Breast epithelium (tissue), 4 donors: ENCODE measurements at regions not wholly inside any gene's neighbourhood (a gene's known extent, or its start where the extent isn't known, plus 50 kb on each side); places are given as distances from the start of the nearest gene placed in this dataset.

ENCODE experiments used
- DNase-seq, 2 donors: peaks; one replicate each; pipeline ENCODE4 v3.0.0-alpha.2; 2019; ENCODE audit warnings: low spot score in 2 of 2
- H3K27ac ChIP-seq, 2 donors: fragments of 200-600 bp; sonication (generic) in 1 of 2; one replicate each; pipeline ENCODE4 v1.5.1; 2016 to 2019; ENCODE audit warnings: mild to moderate bottlenecking in 1 of 2
- H3K27me3 ChIP-seq, 2 donors: fragments of 200-600 bp; sonication (generic) in 1 of 2; one replicate each; pipeline versions ENCODE4 v1.5.1 to v1.6.0; 2017 to 2019; ENCODE audit warnings: control low read depth in 1 of 2, mild to moderate bottlenecking in 1 of 2
- H3K36me3 ChIP-seq: fragments of 200-600 bp; one replicate; pipeline ENCODE4 v1.5.1; 2019
- H3K4me1 ChIP-seq, 2 donors: fragments of 200-600 bp; sonication (generic); one replicate each; pipeline ENCODE4 v1.5.1; 2016 to 2019; ENCODE audit warnings: control low read depth in 1 of 2
- H3K4me3 ChIP-seq, 3 donors: fragments of 200-600 bp; sonication (generic); 1 replicate in 2 of 3; 2 replicates in 1 of 3; pipeline ENCODE4 v1.5.1; 2016 to 2019; ENCODE audit warnings: mild to moderate bottlenecking in 3 of 3, moderate library complexity in 2 of 3
- H3K9me3 ChIP-seq, 2 donors: fragments of 200-600 bp; sonication (generic) in 1 of 2; one replicate each; pipeline ENCODE4 v1.5.1; 2016 to 2019; ENCODE audit warnings: control low read depth in 1 of 2
- POLR2A ChIP-seq: fragments of 450-650 bp; IDR thresholded peaks from one replicate; pipeline ENCODE4 v1.6.1; 2016; ENCODE audit warnings: antibody characterized with exemption, mild to moderate bottlenecking, moderate library complexity
- POLR2AphosphoS5 ChIP-seq, 3 donors: sonication (generic); formaldehyde crosslinking; IDR thresholded peaks; one replicate each; pipeline ENCODE4 v1.6.1; 2017; ENCODE audit warnings: antibody characterized with exemption in 3 of 3
- intact Hi-C: fragments of 100-400 bp; cut with DNase I; formaldehyde crosslinking; loops from one replicate; pipeline ENCODE4 v1.15.1; 2023; ENCODE audit warnings: low total_unique reads
- TF ChIP-seq, protein P1 (sequence below), 3 donors: fragments of 450-650 bp; IDR thresholded peaks; one replicate each; pipeline ENCODE4 v1.5.1; 2016 to 2017; ENCODE audit warnings: antibody characterized with exemption in 3 of 3, mild to moderate bottlenecking in 3 of 3, moderate library complexity in 3 of 3

DNA sequence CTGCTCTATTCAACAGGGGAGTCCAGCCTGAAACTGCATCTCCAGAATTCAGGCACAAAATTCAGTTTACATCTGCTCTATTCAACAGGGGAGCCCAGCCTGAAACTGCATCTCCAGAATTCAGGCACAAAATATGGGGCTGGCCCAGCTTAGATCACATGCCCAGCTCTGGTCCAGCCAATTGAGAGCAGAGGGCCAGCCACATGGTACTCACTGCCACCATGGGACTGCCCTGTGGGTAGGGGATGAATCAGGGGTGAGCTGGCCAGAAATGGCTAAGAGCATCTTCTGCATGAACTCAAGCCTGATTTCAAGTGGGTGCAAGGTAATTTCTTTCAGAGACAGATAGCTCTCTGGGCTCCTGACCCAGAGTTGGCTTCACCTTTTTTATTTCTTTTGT lies 156.6 kb upstream of the LYZL2 start:
- DNase-seq: no peak
- Histone ChIP-seq H3K36me3 (no peaks in the 10 kb centered on the region), H3K4me1 (peaks cover 0 to 6% of the 10 kb centered on the region in 2 donors), H3K27me3 (no peaks in the 10 kb centered on the region), H3K4me3 (no peak overlapping the region), H3K27ac (peak overlapping the region; percentile 88 to 89), H3K9me3 (no peaks in the 10 kb centered on the region)
- intact Hi-C loops: loop anchor here (5.0 kb wide), 1 partner anchor 246 kb away; the partner anchor contains the start of gene ZNF438
- no peak for TF ChIP-seq POLR2A
- TF ChIP-seq, protein P1, sequence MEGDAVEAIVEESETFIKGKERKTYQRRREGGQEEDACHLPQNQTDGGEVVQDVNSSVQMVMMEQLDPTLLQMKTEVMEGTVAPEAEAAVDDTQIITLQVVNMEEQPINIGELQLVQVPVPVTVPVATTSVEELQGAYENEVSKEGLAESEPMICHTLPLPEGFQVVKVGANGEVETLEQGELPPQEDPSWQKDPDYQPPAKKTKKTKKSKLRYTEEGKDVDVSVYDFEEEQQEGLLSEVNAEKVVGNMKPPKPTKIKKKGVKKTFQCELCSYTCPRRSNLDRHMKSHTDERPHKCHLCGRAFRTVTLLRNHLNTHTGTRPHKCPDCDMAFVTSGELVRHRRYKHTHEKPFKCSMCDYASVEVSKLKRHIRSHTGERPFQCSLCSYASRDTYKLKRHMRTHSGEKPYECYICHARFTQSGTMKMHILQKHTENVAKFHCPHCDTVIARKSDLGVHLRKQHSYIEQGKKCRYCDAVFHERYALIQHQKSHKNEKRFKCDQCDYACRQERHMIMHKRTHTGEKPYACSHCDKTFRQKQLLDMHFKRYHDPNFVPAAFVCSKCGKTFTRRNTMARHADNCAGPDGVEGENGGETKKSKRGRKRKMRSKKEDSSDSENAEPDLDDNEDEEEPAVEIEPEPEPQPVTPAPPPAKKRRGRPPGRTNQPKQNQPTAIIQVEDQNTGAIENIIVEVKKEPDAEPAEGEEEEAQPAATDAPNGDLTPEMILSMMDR (IDR thresholded peaks at IDR 0.05): no peak
- no peak for TF ChIP-seq POLR2AphosphoS5 (IDR thresholded peaks at IDR 0.05)

- Histone ChIP-seq H3K4me3 (peak overlapping the region; percentile 64 to 77 (median 70)), H3K27me3 (no peaks in the 10 kb centered on the region), H3K4me1 (peaks cover 0 to 6% of the 10 kb centered on the region in 2 donors), H3K27ac (peak overlapping the region; percentile 88 to 89), H3K36me3 (no peaks in the 10 kb centered on the region), H3K9me3 (no peaks in the 10 kb centered on the region)
- peak in 1 of 3 donors; percentile 72 for TF ChIP-seq POLR2AphosphoS5 (IDR thresholded peaks at IDR 0.05)
- TF ChIP-seq, protein P1 (IDR thresholded peaks at IDR 0.05): no peak
- intact Hi-C loops: loop anchor here (5.0 kb wide), 2 partner anchors 247 to 1022 kb away; partner anchors contain the start of gene ZNF438
- DNase-seq: peak in 1 of 2 donors; percentile 44
These were observed 155.5 kb upstream of the LYZL2 start for GRCh38 chr10:30784897-30785605.

DNA sequence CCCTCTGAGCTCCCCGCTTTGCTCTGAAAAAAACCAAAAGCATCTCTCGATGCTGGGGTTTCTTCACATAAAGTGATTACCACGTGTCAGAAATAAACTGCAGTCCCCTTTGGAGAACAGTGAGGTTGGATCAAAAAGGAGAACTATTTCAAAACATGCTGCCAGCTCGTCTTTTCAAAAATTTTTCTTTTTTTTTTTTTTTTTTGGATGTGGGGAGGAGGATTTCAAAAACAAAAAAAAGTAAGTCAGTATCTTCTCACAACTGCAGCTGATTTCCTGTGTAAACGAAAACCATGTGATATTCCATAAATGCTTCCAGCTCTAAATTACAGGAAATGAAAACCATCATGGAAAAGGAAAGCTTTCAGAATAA lies 155.0 kb upstream of the LYZL2 start:
- Histone ChIP-seq H3K27ac (peak overlapping the region; percentile 88 to 89), H3K36me3 (no peaks in the 10 kb centered on the region), H3K4me1 (peaks cover 0 to 6% of the 10 kb centered on the region in 2 donors), H3K27me3 (no peaks in the 10 kb centered on the region), H3K4me3 (peak overlapping the region; percentile 64 to 77 (median 70)), H3K9me3 (no peaks in the 10 kb centered on the region)
- intact Hi-C loops: loop anchor here (5.0 kb wide), 1 partner anchor 1023 kb away; no protein-coding TSS in a partner anchor
- no peak for DNase-seq
- TF ChIP-seq POLR2AphosphoS5 (IDR thresholded peaks at IDR 0.05) (no peak), POLR2A (no peak)
- TF ChIP-seq, protein P1 (IDR thresholded peaks at IDR 0.05): no peak

DNA sequence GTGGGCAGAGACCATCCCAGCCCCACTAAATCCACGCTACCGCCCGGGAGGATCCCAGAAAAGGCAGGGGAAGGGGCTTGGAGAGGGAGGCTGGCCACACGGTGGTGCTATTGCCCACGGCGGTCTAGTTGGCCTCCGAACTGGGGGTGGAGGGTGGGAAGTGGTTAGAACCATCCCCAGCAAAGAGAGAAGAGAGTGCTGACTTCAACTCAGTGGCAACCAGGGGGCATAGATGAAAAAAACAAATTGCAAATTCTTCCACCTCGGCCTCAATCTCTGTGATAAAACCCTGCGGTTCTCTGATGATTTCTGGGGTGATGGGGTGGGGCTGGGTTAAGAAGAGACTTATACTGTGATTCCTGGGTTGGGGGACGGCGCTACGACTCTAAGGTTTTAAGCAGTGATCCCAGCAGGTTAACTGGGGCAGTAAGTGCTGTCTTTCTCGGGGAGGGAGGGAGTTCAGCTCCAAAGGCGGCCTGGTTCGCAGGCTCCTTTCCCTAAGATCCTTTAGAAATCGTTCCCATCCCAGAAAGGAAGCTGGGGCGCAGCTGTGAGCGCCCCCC lies 154.5 kb upstream of the LYZL2 start:
- H3K4me3 ChIP-seq: peak overlapping the region; percentile 64 to 77 (median 70)

More for the DNA sequence above, 154.5 kb upstream of the LYZL2 start:
- Histone ChIP-seq H3K9me3 (no peaks in the 10 kb centered on the region), H3K36me3 (no peaks in the 10 kb centered on the region), H3K27me3 (no peaks in the 10 kb centered on the region), H3K4me1 (peaks cover 0 to 6% of the 10 kb centered on the region in 2 donors), H3K27ac (peak overlapping the region; percentile 84 to 88)
- TF ChIP-seq POLR2AphosphoS5 (IDR thresholded peaks at IDR 0.05): peak in 1 of 3 donors; percentile 36
- TF ChIP-seq POLR2A: no peak
- TF ChIP-seq, protein P1 (IDR thresholded peaks at IDR 0.05): peak; percentile 15 to 79 (median 66)
- DNase-seq: peak in 1 of 2 donors; percentile 78
- intact Hi-C loops: loop anchor here (5.0 kb wide), 1 partner anchor 1023 kb away; no protein-coding TSS in a partner anchor
